Dendritic cell treated with granulocyte-macrophage colony-stimulating factor and Interleukin-4, amounts not matched to agents 40 ng/mL and 50 ng/mL, for 4 days (primary cell): ENCODE measurements at regions not wholly inside any gene's neighbourhood (a gene's known extent, or its start where the extent isn't known, plus 50 kb on each side); places are given as distances from the start of the nearest gene placed in this dataset.
"Not testable (repeated sequence)": the region's sequence is repeated elsewhere in the genome, so short reads cannot be mapped to it uniquely, and the experiment has no call there.

Source experiments
- H3K27ac Mint-ChIP-seq: one replicate; pipeline ENCODE4 v1.8.0; 2022; ENCODE audit warnings: mild to moderate bottlenecking, mixed read lengths
- H3K27me3 Mint-ChIP-seq: one replicate; pipeline ENCODE4 v1.8.0; 2022; ENCODE audit warnings: mild to moderate bottlenecking, mixed read lengths
- H3K36me3 Mint-ChIP-seq: one replicate; pipeline ENCODE4 v1.8.0; 2022; ENCODE audit warnings: low read depth, mixed read lengths
- H3K4me1 Mint-ChIP-seq: one replicate; pipeline ENCODE4 v1.8.0; 2022; ENCODE audit warnings: low read depth, mixed read lengths
- H3K4me3 Mint-ChIP-seq: one replicate; pipeline ENCODE4 v1.8.0; 2022; ENCODE audit warnings: mild to moderate bottlenecking, moderate library complexity, mixed read lengths
- H3K9me3 Mint-ChIP-seq: one replicate; pipeline ENCODE4 v1.8.0; 2022; ENCODE audit warnings: mixed read lengths
- intact Hi-C: fragments of 100-400 bp; cut with micrococcal nuclease; formaldehyde crosslinking; loops from one replicate; pipeline ENCODE4 v1.15.0; 2022

DNA sequence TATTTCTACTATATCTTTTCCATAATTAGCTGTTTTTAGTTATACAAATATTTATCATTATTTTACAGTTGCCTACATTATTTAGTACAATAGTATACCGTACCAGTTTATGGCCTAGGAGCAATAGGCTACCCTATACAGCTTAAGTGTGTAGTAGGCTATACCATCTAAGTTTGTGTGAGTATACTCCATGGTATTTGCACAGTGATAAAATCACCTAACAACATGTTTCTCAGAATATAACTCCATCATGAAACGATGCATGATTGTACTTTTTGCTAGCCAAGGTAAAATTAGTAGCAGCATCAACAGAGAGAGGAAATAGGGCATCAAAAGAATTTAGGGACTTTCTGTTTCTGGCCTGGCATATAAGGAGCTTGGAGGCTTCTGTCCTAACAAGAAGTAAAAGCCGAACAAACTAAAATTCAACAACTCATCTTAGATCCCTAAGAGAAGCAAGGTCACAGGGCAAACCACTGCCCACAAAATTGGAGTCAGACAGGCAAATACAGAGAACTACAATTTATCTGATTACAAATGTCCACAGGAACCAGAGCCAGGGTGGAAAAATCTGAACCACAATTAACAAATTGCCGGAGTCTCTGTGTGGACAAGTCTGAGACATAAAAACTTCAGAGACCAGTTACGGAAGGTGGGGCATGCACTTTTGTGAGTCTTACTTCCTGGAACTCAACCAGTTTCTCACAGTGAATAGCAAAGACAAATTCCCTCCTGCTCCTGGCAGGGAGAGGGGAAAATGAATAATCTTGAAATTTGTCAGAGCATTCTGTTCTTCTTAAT is 671.4 kb downstream of the RFPL4B start:
- Mint-ChIP-seq H3K27ac (no peak overlapping the region), H3K4me1 (no peaks in the 10 kb centered on the region), H3K4me3 (no peak overlapping the region), H3K9me3 (no peaks in the 10 kb centered on the region), H3K36me3 (no peaks in the 10 kb centered on the region), H3K27me3 (no peaks in the 10 kb centered on the region)
- intact Hi-C loops = no loop called here

GRCh38 chr6:113019176-113019575 is 672.0 kb downstream of the RFPL4B start:
- Mint-ChIP-seq H3K4me3 (no peak overlapping the region), H3K36me3 (no peaks in the 10 kb centered on the region), H3K27ac (no peak overlapping the region), H3K27me3 (no peaks in the 10 kb centered on the region), H3K4me1 (no peaks in the 10 kb centered on the region), H3K9me3 (no peaks in the 10 kb centered on the region)
- intact Hi-C loops = no loop called here

- H3K27ac Mint-ChIP-seq = no peak overlapping the region
These were observed 680.6 kb downstream of the RFPL4B start for GRCh38 chr6:113027780-113028179.

GRCh38 chr6:113029161-113029560 is 682.0 kb downstream of the RFPL4B start:
- peaks cover 20% of the 10 kb centered on the region for H3K9me3 Mint-ChIP-seq
- H3K27me3 Mint-ChIP-seq, intact Hi-C loops: not testable (repeated sequence)

More at GRCh38 chr6:113027780-113028179, 680.6 kb downstream of the RFPL4B start:
- H3K36me3 Mint-ChIP-seq = no peaks in the 10 kb centered on the region
- H3K9me3 Mint-ChIP-seq = peaks cover 20% of the 10 kb centered on the region
- H3K4me3 Mint-ChIP-seq = no peak overlapping the region
- H3K27me3 Mint-ChIP-seq = no peaks in the 10 kb centered on the region
- H3K4me1 Mint-ChIP-seq = no peaks in the 10 kb centered on the region
- intact Hi-C loops = no loop called here

DNA sequence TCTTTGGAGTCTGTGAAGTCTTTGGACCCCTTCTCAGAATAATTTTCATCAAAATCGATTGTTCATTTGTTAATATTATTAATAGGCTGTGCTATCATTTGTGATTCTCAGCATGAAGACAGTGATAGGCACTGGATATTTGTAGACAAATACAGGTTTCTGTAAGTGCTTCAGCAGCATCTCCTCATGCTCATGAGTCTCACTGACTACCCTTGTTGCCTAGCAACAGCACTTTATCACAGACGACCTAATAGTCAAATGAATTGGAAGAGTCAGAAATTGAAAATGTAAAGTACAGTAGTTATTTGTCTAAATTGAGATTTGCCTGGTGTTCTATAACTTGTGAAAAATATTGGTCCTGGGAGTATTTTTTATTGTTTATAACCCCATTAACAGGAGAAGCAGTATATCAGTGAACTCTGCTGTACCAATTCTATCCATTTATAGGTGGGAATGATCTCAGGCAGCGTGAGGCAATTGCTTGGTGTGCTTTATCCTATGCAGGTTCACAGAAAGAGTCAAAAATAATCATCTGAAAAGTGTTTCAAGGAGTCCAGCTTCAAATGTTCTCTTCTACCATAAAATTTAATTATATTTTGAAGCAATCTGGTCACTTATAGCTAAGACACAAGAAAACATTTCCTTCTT is 684.6 kb downstream of the RFPL4B start:
- H3K36me3 Mint-ChIP-seq = no peaks in the 10 kb centered on the region
- no peaks in the 10 kb centered on the region for H3K27me3 Mint-ChIP-seq
- peaks cover 20% of the 10 kb centered on the region for H3K9me3 Mint-ChIP-seq
- H3K4me3 Mint-ChIP-seq = no peak overlapping the region
- H3K27ac Mint-ChIP-seq = no peak overlapping the region
- no peaks in the 10 kb centered on the region for H3K4me1 Mint-ChIP-seq
- intact Hi-C loops = no loop called here

More at GRCh38 chr6:113029161-113029560, 682.0 kb downstream of the RFPL4B start:
- not testable (repeated sequence) for H3K4me3 Mint-ChIP-seq, H3K36me3 Mint-ChIP-seq, H3K4me1 Mint-ChIP-seq, H3K27ac Mint-ChIP-seq

DNA sequence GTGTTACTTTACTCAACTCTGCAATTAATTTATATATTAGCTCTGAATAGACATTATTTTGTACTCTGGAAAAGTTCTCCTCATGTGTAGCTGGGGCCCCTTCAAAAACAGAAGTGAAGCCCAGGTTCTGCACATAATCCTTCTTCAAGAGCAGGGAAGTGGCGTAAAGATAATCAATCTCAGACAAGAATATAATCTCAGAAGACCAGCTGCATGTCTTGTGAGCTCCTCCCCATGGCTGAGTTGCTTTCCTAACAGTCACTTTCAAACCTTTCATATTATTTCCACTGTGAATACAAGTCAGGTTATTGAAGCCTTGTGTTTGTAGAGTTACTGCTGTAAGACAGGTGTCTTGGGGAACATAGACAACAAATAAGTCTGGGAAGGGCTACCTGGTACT is 691.9 kb downstream of the RFPL4B start:
- Mint-ChIP-seq H3K9me3 (peaks cover 16% of the 10 kb centered on the region), H3K4me1 (no peaks in the 10 kb centered on the region), H3K27ac (no peak overlapping the region), H3K27me3 (no peaks in the 10 kb centered on the region), H3K36me3 (no peaks in the 10 kb centered on the region), H3K4me3 (no peak overlapping the region)
- intact Hi-C loops = no loop called here

DNA sequence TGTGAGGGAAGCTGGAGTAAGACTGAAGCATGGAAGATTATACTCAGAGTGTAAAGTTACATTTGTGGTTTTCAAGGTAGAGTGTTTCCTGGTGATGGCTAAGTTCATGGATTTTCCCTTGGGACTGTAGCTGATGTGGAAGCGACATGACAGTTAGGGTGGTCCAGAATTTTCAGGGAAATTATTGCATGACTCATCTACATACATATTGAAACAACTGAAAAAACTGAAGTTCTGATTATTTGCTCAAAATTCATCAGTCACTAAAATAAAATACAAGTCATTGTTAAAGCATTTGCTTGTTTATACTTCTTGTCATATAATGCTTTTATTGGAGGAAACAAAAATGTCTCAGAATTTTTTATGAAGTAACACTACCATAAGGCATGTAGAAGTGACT is 700.0 kb downstream of the RFPL4B start:
- no peaks in the 10 kb centered on the region for H3K36me3 Mint-ChIP-seq
- no peaks in the 10 kb centered on the region for H3K27me3 Mint-ChIP-seq
- no peak overlapping the region for H3K27ac Mint-ChIP-seq
- H3K4me1 Mint-ChIP-seq = no peaks in the 10 kb centered on the region
- peaks cover 3% of the 10 kb centered on the region for H3K9me3 Mint-ChIP-seq
- H3K4me3 Mint-ChIP-seq = no peak overlapping the region
- intact Hi-C loops = no loop called here

- no peaks in the 10 kb centered on the region for H3K4me1 Mint-ChIP-seq
- intact Hi-C loops = no loop called here
- H3K36me3 Mint-ChIP-seq = no peaks in the 10 kb centered on the region
- H3K9me3 Mint-ChIP-seq = no peaks in the 10 kb centered on the region
- H3K27ac Mint-ChIP-seq = no peak overlapping the region
- no peak overlapping the region for H3K4me3 Mint-ChIP-seq
- H3K27me3 Mint-ChIP-seq = no peaks in the 10 kb centered on the region
These were observed 700.8 kb downstream of the RFPL4B start for GRCh38 chr6:113047932-113048331.

GRCh38 chr6:113048741-113049140 is 701.6 kb downstream of the RFPL4B start:
- H3K9me3 Mint-ChIP-seq = no peaks in the 10 kb centered on the region
- intact Hi-C loops = no loop called here
- no peak overlapping the region for H3K4me3 Mint-ChIP-seq
- H3K27ac Mint-ChIP-seq = no peak overlapping the region
- H3K27me3 Mint-ChIP-seq = no peaks in the 10 kb centered on the region
- no peaks in the 10 kb centered on the region for H3K4me1 Mint-ChIP-seq
- H3K36me3 Mint-ChIP-seq = no peaks in the 10 kb centered on the region

DNA sequence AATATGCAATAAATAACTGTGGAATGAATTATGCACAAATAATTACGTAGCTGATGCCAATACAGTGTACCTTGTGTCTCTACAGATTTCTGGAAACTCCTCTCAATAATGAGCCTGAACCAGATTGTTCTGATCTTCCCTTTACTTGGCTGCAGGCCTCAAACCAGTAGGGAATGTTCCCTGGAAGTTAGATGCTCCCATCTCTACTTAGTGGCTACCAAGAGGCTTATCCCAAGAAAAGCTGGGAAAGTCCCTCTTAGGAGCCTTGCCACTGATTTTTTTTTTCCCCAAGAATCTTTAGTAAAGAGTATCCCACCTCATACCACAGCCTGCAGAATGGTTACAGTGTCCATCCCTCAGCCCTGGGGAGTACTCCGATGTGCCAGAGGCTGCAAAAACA is 702.1 kb downstream of the RFPL4B start:
- no peaks in the 10 kb centered on the region for H3K36me3 Mint-ChIP-seq
- H3K9me3 Mint-ChIP-seq = no peaks in the 10 kb centered on the region
- intact Hi-C loops = no loop called here
- H3K4me1 Mint-ChIP-seq = no peaks in the 10 kb centered on the region
- no peak overlapping the region for H3K27ac Mint-ChIP-seq
- no peaks in the 10 kb centered on the region for H3K27me3 Mint-ChIP-seq
- no peak overlapping the region for H3K4me3 Mint-ChIP-seq

DNA sequence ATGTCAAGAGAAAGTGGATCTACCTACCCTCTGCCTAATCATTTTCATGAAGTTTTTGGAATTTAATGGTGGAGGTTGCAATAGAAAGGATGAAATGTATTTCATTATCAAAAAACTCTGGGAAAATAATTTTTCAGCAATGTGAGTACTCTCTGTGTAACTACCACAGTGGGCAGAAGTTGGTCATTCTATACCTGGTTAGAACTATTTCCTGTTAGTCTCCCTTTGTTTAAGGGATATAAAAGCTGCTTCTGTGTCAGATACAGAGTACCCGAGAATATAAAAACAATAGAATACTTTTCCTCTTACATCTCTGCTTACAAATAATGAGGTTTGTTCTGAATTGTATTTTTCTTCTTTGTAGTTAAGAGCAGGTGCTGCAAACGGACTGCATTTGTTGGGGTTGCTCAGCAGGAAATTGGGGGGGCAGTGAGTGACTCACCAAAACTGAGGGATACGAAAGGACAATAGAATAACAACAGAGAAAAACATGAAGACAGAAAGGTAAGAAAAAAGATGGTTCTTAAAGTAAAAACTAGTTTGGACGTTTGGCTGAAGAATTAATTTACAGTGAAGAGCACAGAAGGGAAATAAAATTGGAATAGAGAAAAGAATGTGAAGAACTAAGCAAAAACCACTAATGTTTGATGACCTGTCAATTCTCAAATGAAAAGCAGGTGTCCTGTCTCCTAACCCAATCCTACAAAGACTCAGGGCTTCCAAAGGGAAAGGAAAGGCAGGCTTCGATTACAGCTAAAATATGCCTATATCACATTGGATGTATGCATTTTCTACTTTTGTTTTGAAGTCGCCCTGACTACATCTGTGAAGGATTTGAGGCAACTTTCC is 703.1 kb downstream of the RFPL4B start:
- H3K4me3 Mint-ChIP-seq = no peak overlapping the region
- no peaks in the 10 kb centered on the region for H3K36me3 Mint-ChIP-seq
- H3K4me1 Mint-ChIP-seq = no peaks in the 10 kb centered on the region
- intact Hi-C loops = no loop called here
- H3K9me3 Mint-ChIP-seq = no peaks in the 10 kb centered on the region
- no peaks in the 10 kb centered on the region for H3K27me3 Mint-ChIP-seq
- H3K27ac Mint-ChIP-seq = no peak overlapping the region

DNA sequence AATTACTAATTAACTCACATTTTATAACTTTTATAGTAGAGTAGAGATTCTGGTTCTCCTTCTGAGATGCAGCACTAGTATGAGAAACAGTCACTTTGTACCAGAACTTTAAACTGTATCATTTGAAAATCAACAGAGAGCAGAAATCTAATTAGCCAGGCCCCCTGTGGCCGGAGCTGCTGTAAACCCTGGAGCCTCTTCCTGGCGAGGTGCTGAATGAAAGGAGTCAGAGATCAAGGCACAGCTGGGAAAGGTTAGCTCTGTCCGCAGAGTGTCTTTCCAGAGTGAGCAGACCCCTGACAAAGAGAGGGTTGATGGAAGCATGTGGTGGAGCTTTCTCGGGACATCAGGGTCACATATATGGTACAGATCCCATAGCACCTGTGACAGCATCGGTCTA is 703.8 kb downstream of the RFPL4B start:
- intact Hi-C loops = no loop called here
- no peak overlapping the region for H3K4me3 Mint-ChIP-seq
- H3K27me3 Mint-ChIP-seq = no peaks in the 10 kb centered on the region
- no peaks in the 10 kb centered on the region for H3K4me1 Mint-ChIP-seq
- H3K9me3 Mint-ChIP-seq = no peaks in the 10 kb centered on the region
- H3K27ac Mint-ChIP-seq = no peak overlapping the region
- no peaks in the 10 kb centered on the region for H3K36me3 Mint-ChIP-seq

GRCh38 chr6:113052506-113052905 is 705.4 kb downstream of the RFPL4B start:
- no peaks in the 10 kb centered on the region for H3K27me3 Mint-ChIP-seq
- intact Hi-C loops = no loop called here
- no peaks in the 10 kb centered on the region for H3K36me3 Mint-ChIP-seq
- H3K4me1 Mint-ChIP-seq = no peaks in the 10 kb centered on the region
- no peaks in the 10 kb centered on the region for H3K9me3 Mint-ChIP-seq
- H3K4me3 Mint-ChIP-seq = no peak overlapping the region
- H3K27ac Mint-ChIP-seq = no peak overlapping the region

- Mint-ChIP-seq H3K27me3 (no peaks in the 10 kb centered on the region), H3K4me1 (no peaks in the 10 kb centered on the region), H3K36me3 (no peaks in the 10 kb centered on the region), H3K9me3 (no peaks in the 10 kb centered on the region), H3K4me3 (no peak overlapping the region), H3K27ac (no peak overlapping the region)
- intact Hi-C loops = no loop called here
These were observed 707.9 kb downstream of the RFPL4B start for GRCh38 chr6:113055061-113055460.
